Brain microvascular endothelial cell (primary cell): ENCODE measurements at regions not wholly inside any gene's neighbourhood (a gene's known extent, or its start where the extent isn't known, plus 50 kb on each side); places are given as distances from the start of the nearest gene placed in this dataset.

ENCODE experiments used
- DNase-seq: peaks from one replicate; pipeline ENCODE4 v3.0.0-alpha.2; 2020
- H3K27ac ChIP-seq: fragments of 250-450 bp; sonication (Bioruptor Pico); 2 replicates; pipeline ENCODE4 v1.5.1; 2020; ENCODE audit warnings: mild to moderate bottlenecking, moderate library complexity
- H3K27me3 ChIP-seq: fragments of 250-450 bp; sonication (Bioruptor Pico); replicated peaks from 2 replicates; pipeline ENCODE4 v1.5.1; 2020; ENCODE audit warnings: mild to moderate bottlenecking
- H3K36me3 ChIP-seq: fragments of 250-450 bp; sonication (Bioruptor Pico); replicated peaks from 2 replicates; pipeline ENCODE4 v1.5.1; 2020; ENCODE audit warnings: mild to moderate bottlenecking
- H3K4me3 ChIP-seq: 2 replicates; pipeline ENCODE4 v1.5.1; 2011; ENCODE audit warnings: low read depth, mild to moderate bottlenecking, control low read depth, low read length, moderate library complexity
- in situ Hi-C: cut with HindIII; loops from 2 replicates; pipeline ENCODE4 v1.10.0; 2017; ENCODE audit warnings: low sequenced_read_pairs, low pct_ligation_motif_present
- TF ChIP-seq, protein P1 (sequence below): IDR thresholded peaks from 2 replicates; pipeline ENCODE4 v1.5.1; 2011; ENCODE audit warnings: low read depth, mild to moderate bottlenecking, moderate library complexity, low read length, control low read depth, inconsistent platforms; ENCODE audit errors: missing control alignments

GRCh38 chr10:23556727-23557440 is 118.0 kb downstream of the OTUD1 start:
- no peak overlapping the region for H3K4me3 ChIP-seq
- no peak overlapping the region for H3K27ac ChIP-seq
- no peaks in the 10 kb centered on the region for H3K36me3 ChIP-seq
- in situ Hi-C loops, result no loop called here
- TF ChIP-seq, protein P1, sequence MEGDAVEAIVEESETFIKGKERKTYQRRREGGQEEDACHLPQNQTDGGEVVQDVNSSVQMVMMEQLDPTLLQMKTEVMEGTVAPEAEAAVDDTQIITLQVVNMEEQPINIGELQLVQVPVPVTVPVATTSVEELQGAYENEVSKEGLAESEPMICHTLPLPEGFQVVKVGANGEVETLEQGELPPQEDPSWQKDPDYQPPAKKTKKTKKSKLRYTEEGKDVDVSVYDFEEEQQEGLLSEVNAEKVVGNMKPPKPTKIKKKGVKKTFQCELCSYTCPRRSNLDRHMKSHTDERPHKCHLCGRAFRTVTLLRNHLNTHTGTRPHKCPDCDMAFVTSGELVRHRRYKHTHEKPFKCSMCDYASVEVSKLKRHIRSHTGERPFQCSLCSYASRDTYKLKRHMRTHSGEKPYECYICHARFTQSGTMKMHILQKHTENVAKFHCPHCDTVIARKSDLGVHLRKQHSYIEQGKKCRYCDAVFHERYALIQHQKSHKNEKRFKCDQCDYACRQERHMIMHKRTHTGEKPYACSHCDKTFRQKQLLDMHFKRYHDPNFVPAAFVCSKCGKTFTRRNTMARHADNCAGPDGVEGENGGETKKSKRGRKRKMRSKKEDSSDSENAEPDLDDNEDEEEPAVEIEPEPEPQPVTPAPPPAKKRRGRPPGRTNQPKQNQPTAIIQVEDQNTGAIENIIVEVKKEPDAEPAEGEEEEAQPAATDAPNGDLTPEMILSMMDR, result no peak
- H3K27me3 ChIP-seq, result no peaks in the 10 kb centered on the region
- peak; percentile 7 for DNase-seq

- DNase-seq, result no peak
These were observed 118.9 kb downstream of the OTUD1 start for GRCh38 chr10:23557777-23558176.

DNA sequence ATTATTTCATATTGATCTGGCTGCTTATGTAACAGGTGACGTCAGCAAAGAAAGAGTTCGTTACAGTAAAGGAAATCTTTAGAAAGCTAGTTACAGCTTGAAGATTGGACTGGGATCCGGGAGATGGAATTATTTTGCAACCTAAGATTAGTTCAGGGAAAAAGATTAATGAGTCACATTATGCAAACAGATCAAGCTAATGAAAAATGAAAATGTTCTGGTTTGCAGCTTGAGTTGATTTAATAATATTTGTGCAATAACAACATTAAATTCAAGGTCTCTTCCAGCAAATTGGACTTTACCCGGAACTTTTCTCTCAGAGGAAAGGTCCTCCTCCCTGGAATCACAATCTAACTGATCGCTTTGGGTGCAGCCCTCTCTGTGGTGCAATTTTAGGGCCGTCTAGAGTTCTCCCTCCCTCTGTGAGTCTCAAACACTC is 119.5 kb downstream of the OTUD1 start:
- Histone ChIP-seq H3K36me3 (no peaks in the 10 kb centered on the region), H3K27me3 (no peaks in the 10 kb centered on the region), H3K4me3 (no peak overlapping the region), H3K27ac (no peak overlapping the region)
- in situ Hi-C loops, result no loop called here
- DNase-seq, result no peak
- TF ChIP-seq, protein P1, result no peak

More at GRCh38 chr10:23557777-23558176, 118.9 kb downstream of the OTUD1 start:
- H3K4me3 ChIP-seq, result no peak overlapping the region
- no peaks in the 10 kb centered on the region for H3K36me3 ChIP-seq
- no peak overlapping the region for H3K27ac ChIP-seq
- no peaks in the 10 kb centered on the region for H3K27me3 ChIP-seq
- in situ Hi-C loops, result no loop called here
- TF ChIP-seq, protein P1, result no peak

- H3K27ac ChIP-seq, result no peak overlapping the region
- TF ChIP-seq, protein P1, result no peak
- H3K27me3 ChIP-seq, result no peaks in the 10 kb centered on the region
- no peak for DNase-seq
- H3K4me3 ChIP-seq, result no peak overlapping the region
- in situ Hi-C loops, result no loop called here
- no peaks in the 10 kb centered on the region for H3K36me3 ChIP-seq
These were observed 130.1 kb downstream of the OTUD1 start for GRCh38 chr10:23568996-23569395.

DNA sequence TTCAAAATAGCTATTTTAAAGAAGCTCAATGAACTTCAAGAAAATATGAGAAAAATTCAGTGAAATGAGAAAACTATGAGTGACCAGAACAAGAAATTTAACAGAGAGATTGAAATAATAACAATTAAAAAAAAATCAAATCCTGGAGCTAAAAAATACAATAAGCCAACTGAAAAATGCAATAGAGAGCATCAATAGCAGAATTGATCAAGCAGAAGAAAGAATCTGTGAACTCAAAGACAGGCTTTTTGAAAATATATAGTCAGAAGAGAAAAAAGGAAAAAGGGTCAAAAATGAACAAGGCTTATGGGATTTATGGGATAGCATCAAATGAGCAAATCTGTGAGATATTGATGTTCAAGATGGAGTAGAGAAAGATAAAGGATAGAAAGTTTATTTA is 133.0 kb downstream of the OTUD1 start:
- Histone ChIP-seq H3K36me3 (no peaks in the 10 kb centered on the region), H3K27me3 (no peaks in the 10 kb centered on the region), H3K4me3 (no peak overlapping the region), H3K27ac (no peak overlapping the region)
- DNase-seq, result no peak
- TF ChIP-seq, protein P1, result no peak
- in situ Hi-C loops, result no loop called here
